ENCODE measurements at regions not wholly inside any gene's neighbourhood (a gene's known extent, or its start where the extent isn't known, plus 50 kb on each side); places are given as distances from the start of the nearest gene placed in this dataset.
"Not testable (repeated sequence)": the region's sequence is repeated elsewhere in the genome, so short reads cannot be mapped to it uniquely, and the experiment has no call there.

GRCh38 chr17:36850790-36851189 lies 86.5 kb upstream of the LHX1 start:
- DNase-seq, result no peak

- DNase-seq, result no peak
Observed at GRCh38 chr17:36851250-36851649, 86.0 kb upstream of the LHX1 start.

GRCh38 chr17:36852478-36852877 lies 84.8 kb upstream of the LHX1 start:
- DNase-seq, result not testable (repeated sequence)

GRCh38 chr17:36854982-36855381 lies 82.3 kb upstream of the LHX1 start:
- DNase-seq, result no peak

- DNase-seq, result no peak
Observed at GRCh38 chr17:36855459-36855858, 81.8 kb upstream of the LHX1 start.

- DNase-seq, result no peak
Observed at GRCh38 chr17:36856222-36856621, 81.1 kb upstream of the LHX1 start.

GRCh38 chr17:36856903-36857381 lies 80.3 kb upstream of the LHX1 start:
- DNase-seq, result no peak

GRCh38 chr17:36857698-36858097 lies 79.6 kb upstream of the LHX1 start:
- no peak for DNase-seq

- no peak for DNase-seq
Observed at GRCh38 chr17:36858119-36859002, 78.9 kb upstream of the LHX1 start.

- DNase-seq, result no peak
Observed at GRCh38 chr17:36859003-36859300, 78.3 kb upstream of the LHX1 start.

GRCh38 chr17:36859706-36860105 lies 77.6 kb upstream of the LHX1 start:
- DNase-seq, result no peak

- DNase-seq, result no peak
Observed at GRCh38 chr17:36861531-36861930, 75.7 kb upstream of the LHX1 start.

GRCh38 chr17:36862116-36862920 lies 75.0 kb upstream of the LHX1 start:
- no peak for DNase-seq

- DNase-seq, result no peak
Observed at GRCh38 chr17:36863131-36863530, 74.1 kb upstream of the LHX1 start.

- no peak for DNase-seq
Observed at GRCh38 chr17:36863676-36864612, 73.3 kb upstream of the LHX1 start.

GRCh38 chr17:36864827-36865430 lies 72.3 kb upstream of the LHX1 start:
- DNase-seq, result no peak

GRCh38 chr17:36867716-36868341 lies 69.4 kb upstream of the LHX1 start:
- DNase-seq, result no peak

GRCh38 chr17:36868777-36869176 lies 68.5 kb upstream of the LHX1 start:
- no peak for DNase-seq

- no peak for DNase-seq
Observed at GRCh38 chr17:36869441-36869840, 67.8 kb upstream of the LHX1 start.

GRCh38 chr17:36869856-36870719 lies 67.2 kb upstream of the LHX1 start:
- DNase-seq, result no peak

- no peak for DNase-seq
Observed at GRCh38 chr17:36870720-36870999, 66.6 kb upstream of the LHX1 start.

Measured in NCI-H2081 treated with DMSO at 0.1 percent for 48 hours (cell line).